ENCODE measurements at regions not wholly inside any gene's neighbourhood (a gene's known extent, or its start where the extent isn't known, plus 50 kb on each side); places are given as distances from the start of the nearest gene placed in this dataset.
"Not testable (repeated sequence)": the region's sequence is repeated elsewhere in the genome, so short reads cannot be mapped to it uniquely, and the experiment has no call there.

DNA sequence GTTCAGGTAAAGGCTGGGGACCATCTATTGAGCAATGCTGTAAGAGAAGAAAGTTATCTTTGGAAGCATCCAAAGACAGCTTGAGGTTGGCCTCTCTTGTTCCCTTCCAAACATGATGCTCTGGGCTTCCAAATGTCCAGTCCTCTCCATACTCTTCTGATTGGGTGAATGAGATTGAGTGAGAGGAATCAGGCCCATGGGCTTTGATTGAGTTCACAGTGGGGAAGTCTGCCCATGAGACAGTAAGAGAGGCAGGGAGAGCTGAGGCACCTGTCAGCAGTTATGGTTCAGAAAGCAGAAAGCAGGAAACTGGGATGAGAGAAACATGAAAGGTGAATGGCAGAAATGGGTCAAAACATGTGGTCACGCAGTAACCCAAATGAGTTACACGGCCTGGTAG is 1006.9 kb downstream of the VRK1 start:
- Histone ChIP-seq H3K4me3 (no peak overlapping the region), H3K9me3 (no peaks in the 10 kb centered on the region), H3K36me3 (no peaks in the 10 kb centered on the region), H3K27me3 (no peaks in the 10 kb centered on the region), H3K4me1 (no peaks in the 10 kb centered on the region), H3K9ac (ENCODE audit: low read depth in 2 of 2, low read length in 2 of 2) (no peak overlapping the region), H3K27ac (no peak overlapping the region)
- TF ChIP-seq, protein P1, sequence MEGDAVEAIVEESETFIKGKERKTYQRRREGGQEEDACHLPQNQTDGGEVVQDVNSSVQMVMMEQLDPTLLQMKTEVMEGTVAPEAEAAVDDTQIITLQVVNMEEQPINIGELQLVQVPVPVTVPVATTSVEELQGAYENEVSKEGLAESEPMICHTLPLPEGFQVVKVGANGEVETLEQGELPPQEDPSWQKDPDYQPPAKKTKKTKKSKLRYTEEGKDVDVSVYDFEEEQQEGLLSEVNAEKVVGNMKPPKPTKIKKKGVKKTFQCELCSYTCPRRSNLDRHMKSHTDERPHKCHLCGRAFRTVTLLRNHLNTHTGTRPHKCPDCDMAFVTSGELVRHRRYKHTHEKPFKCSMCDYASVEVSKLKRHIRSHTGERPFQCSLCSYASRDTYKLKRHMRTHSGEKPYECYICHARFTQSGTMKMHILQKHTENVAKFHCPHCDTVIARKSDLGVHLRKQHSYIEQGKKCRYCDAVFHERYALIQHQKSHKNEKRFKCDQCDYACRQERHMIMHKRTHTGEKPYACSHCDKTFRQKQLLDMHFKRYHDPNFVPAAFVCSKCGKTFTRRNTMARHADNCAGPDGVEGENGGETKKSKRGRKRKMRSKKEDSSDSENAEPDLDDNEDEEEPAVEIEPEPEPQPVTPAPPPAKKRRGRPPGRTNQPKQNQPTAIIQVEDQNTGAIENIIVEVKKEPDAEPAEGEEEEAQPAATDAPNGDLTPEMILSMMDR (IDR thresholded peaks at IDR 0.05) = no peak
- intact Hi-C loops (cut with DNase I) = no loop called here
- no peak for DNase-seq

DNA sequence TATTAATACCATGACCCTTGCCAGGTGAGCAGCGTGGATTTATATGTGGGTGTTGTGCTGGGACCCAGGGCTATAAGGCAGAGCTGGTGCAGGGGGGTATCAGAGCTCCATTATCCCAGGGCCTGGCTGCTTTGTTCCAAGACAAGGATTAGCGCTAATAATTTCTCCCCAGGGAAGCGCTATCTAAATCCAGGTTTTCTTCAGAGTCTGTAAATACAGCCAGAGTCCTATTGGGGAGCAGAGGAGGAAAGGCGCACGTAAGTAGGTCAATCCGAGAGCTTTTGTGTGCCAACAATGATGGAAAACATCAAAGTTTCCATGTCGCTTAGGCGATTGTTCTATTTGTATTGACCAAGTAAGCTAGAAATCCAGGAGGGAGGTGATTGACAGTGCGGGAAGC is 1009.7 kb downstream of the VRK1 start:
- Histone ChIP-seq H3K27me3 (no peaks in the 10 kb centered on the region), H3K9ac (ENCODE audit: low read depth in 2 of 2, low read length in 2 of 2) (no peak overlapping the region), H3K27ac (no peak overlapping the region), H3K4me3 (no peak overlapping the region), H3K4me1 (no peaks in the 10 kb centered on the region), H3K9me3 (no peaks in the 10 kb centered on the region), H3K36me3 (no peaks in the 10 kb centered on the region)
- no peak for DNase-seq
- TF ChIP-seq, protein P1 (IDR thresholded peaks at IDR 0.05) = no peak
- intact Hi-C loops (cut with DNase I) = no loop called here

DNA sequence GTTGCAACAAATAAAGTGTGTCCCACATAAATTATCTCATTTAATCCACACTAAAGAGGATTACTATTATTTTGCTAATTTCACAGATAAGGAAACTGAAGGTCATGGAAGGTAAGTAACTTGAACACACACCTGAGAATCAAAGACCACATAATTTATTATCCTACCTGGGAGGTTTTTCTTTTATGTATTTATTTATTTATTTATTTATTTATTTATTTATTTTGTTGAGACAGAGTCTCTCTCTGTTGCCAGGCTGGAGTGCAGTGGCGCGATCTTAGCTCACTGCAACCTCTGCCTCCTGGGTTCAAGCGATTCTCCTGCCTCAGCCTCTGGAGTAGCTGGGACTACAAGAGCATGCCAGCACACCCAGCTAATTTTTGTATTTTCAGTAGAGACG is 1011.4 kb downstream of the VRK1 start:
- H3K4me3 ChIP-seq; H3K9ac ChIP-seq (ENCODE audit: low read depth in 2 of 2, low read length in 2 of 2); intact Hi-C loops (cut with DNase I); H3K36me3 ChIP-seq; H3K9me3 ChIP-seq; DNase-seq; H3K27ac ChIP-seq; H3K27me3 ChIP-seq; H3K4me1 ChIP-seq: not testable (repeated sequence)

DNA sequence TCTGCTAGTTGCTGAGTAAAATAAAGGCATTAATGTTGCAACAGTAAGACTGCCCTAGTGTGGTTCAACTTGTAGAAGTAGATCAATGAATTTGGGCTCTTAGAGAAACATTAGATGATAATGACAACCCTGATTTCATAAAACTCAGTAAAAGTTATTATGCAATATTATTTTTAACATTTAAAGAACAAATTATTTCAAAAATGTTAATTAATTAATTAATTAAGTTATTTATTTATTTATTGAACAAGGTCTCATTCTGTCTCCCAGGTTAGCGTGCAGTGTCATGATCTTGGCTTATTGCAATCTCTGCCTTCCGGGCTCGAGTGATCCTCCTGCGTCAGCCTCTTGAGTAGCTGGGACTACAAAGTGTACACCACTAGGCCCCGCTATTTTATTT is 1016.4 kb downstream of the VRK1 start:
- intact Hi-C loops (cut with DNase I) = no loop called here
- Histone ChIP-seq H3K36me3 (no peaks in the 10 kb centered on the region), H3K9me3 (no peaks in the 10 kb centered on the region), H3K4me3 (no peak overlapping the region), H3K27ac (no peak overlapping the region), H3K27me3 (no peaks in the 10 kb centered on the region), H3K4me1 (no peaks in the 10 kb centered on the region), H3K9ac (ENCODE audit: low read depth in 2 of 2, low read length in 2 of 2) (no peak overlapping the region)
- TF ChIP-seq, protein P1 (IDR thresholded peaks at IDR 0.05) = no peak
- no peak for DNase-seq

DNA sequence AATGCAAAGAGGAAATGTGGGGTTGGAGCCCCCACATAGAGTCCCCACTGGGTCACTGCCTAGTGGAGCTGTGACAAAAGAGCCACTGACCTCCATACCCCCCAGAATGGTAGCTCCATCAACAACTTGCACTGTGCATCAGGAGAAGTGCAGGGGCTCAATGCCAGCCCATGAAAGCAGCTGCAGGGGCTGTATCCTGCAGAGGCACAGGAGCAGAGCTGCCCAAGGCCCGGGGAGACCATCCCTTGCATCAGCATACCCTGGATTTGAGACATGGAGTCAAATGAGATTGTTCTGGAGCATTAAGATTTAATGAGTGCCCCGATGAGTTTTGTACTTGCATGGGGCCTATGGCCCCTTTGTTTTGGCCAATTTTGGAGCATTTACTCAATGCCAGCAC is 1023.6 kb downstream of the VRK1 start:
- TF ChIP-seq, protein P1 (IDR thresholded peaks at IDR 0.05) = no peak
- Histone ChIP-seq H3K27me3 (no peaks in the 10 kb centered on the region), H3K4me1 (no peaks in the 10 kb centered on the region), H3K36me3 (no peaks in the 10 kb centered on the region), H3K4me3 (no peak overlapping the region), H3K9ac (ENCODE audit: low read depth in 2 of 2, low read length in 2 of 2) (no peak overlapping the region), H3K27ac (no peak overlapping the region), H3K9me3 (no peaks in the 10 kb centered on the region)
- intact Hi-C loops (cut with DNase I) = no loop called here
- DNase-seq = no peak

DNA sequence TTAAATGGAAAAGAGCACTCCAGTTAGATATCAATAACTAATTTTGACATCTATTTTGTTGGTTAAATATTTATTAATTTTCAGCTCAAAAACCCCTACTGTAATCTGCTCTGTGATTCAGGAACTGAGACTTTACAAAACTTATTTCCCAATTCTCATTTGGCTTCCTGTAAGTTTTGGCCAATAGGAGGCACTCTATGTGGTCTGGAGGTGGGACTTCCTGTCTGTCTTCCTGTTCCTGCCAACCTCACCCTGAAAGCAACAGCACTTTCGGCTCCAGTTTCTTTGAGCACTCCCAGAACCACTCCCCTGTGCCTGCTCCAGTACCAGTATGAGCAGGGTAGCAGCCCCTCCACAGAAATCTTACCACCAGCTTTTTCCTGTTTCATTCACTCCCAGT is 1027.0 kb downstream of the VRK1 start:
- DNase-seq = no peak
- no peaks in the 10 kb centered on the region for H3K9me3 ChIP-seq
- no peak overlapping the region for H3K9ac ChIP-seq (ENCODE audit: low read depth in 2 of 2, low read length in 2 of 2)
- intact Hi-C loops (cut with DNase I) = no loop called here
- no peaks in the 10 kb centered on the region for H3K36me3 ChIP-seq
- TF ChIP-seq, protein P1 (IDR thresholded peaks at IDR 0.05) = no peak
- no peak overlapping the region for H3K27ac ChIP-seq
- H3K4me1 ChIP-seq = no peaks in the 10 kb centered on the region
- no peak overlapping the region for H3K4me3 ChIP-seq
- no peaks in the 10 kb centered on the region for H3K27me3 ChIP-seq

Data from colonic mucosa (tissue), 4 donors.